Endothelial cell (in vitro differentiated cells): ENCODE measurements at regions not wholly inside any gene's neighbourhood (a gene's known extent, or its start where the extent isn't known, plus 50 kb on each side); places are given as distances from the start of the nearest gene placed in this dataset.

Experiments used
- DNase-seq: peaks from one replicate; pipeline ENCODE4 v3.0.0; 2021; ENCODE audit warnings: low spot score
- H3K27ac Mint-ChIP-seq: one replicate; pipeline ENCODE4 v1.8.0; 2021; ENCODE audit warnings: mixed read lengths, inconsistent platforms; ENCODE audit not compliant: unreplicated experiment
- H3K27me3 Mint-ChIP-seq: one replicate; pipeline ENCODE4 v1.8.0; 2021; ENCODE audit warnings: mild to moderate bottlenecking, moderate library complexity, mixed read lengths, inconsistent platforms; ENCODE audit not compliant: unreplicated experiment
- H3K36me3 Mint-ChIP-seq: one replicate; pipeline ENCODE4 v1.8.0; 2021; ENCODE audit warnings: mild to moderate bottlenecking, low read depth, mixed read lengths, inconsistent platforms; ENCODE audit not compliant: unreplicated experiment
- H3K4me1 Mint-ChIP-seq: one replicate; pipeline ENCODE4 v1.8.0; 2021; ENCODE audit warnings: mild to moderate bottlenecking, mixed read lengths, inconsistent platforms; ENCODE audit not compliant: unreplicated experiment
- H3K4me3 Mint-ChIP-seq: one replicate; pipeline ENCODE4 v1.8.0; 2021; ENCODE audit warnings: mild to moderate bottlenecking, mixed read lengths, inconsistent platforms; ENCODE audit not compliant: unreplicated experiment
- H3K9me3 Mint-ChIP-seq: one replicate; pipeline ENCODE4 v1.8.0; 2021; ENCODE audit warnings: mixed read lengths, inconsistent platforms; ENCODE audit not compliant: unreplicated experiment
- CTCF ChIP-seq: fragments of 200-600 bp; sonication (generic); IDR thresholded peaks from one replicate; pipeline ENCODE4 v1.5.0; 2021; ENCODE audit warnings: antibody characterized with exemption; ENCODE audit not compliant: unreplicated experiment

DNA sequence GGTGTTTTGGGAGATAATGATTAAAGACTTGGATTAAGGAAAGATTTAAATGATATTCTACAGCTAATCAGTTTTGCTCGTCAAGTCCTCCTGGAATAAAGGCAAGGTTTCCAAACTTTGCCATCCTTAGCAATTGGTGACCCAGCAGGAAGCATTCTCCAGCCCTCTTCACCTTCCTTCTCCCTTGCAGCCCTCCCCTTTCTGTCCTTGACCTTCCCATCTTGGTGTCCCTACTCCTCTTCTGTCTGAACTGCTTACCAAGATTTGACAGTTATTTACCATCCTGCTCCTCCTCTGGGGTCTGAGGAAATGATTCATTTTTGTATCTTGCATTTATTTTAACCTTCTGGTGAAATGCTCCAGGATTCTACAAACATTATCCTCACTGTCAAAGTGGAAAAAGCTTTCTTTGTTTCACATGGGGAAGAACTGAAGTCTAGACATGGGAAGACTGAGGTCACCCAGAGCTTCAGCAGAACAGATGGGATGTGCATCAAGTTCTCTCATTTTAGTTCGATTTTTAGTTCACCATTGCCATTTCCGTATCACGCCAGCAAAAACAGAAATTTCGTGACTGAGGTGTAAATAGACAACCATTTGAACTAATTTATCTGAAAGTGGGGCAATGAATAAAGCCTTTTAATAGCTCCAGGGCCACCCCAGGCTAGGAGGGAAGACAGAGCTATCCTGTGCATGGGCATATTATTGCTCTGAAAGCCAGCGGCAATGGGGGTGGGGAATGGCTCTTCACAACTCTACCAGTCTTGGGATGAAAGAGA lies 504.4 kb upstream of the PLXNA2 start:
- H3K4me3 Mint-ChIP-seq: no peak overlapping the region
- no peaks in the 10 kb centered on the region for H3K4me1 Mint-ChIP-seq
- DNase-seq: no peak
- no peaks in the 10 kb centered on the region for H3K27me3 Mint-ChIP-seq
- no peaks in the 10 kb centered on the region for H3K9me3 Mint-ChIP-seq
- no peak overlapping the region for H3K27ac Mint-ChIP-seq
- no peak for TF ChIP-seq CTCF
- no peaks in the 10 kb centered on the region for H3K36me3 Mint-ChIP-seq

GRCh38 chr1:208756339-208756981 lies 512.3 kb upstream of the PLXNA2 start:
- no peak overlapping the region for H3K4me3 Mint-ChIP-seq
- no peaks in the 10 kb centered on the region for H3K9me3 Mint-ChIP-seq
- H3K27me3 Mint-ChIP-seq: no peaks in the 10 kb centered on the region
- DNase-seq: no peak
- TF ChIP-seq CTCF: no peak
- no peaks in the 10 kb centered on the region for H3K4me1 Mint-ChIP-seq
- H3K27ac Mint-ChIP-seq: no peak overlapping the region
- no peaks in the 10 kb centered on the region for H3K36me3 Mint-ChIP-seq

DNA sequence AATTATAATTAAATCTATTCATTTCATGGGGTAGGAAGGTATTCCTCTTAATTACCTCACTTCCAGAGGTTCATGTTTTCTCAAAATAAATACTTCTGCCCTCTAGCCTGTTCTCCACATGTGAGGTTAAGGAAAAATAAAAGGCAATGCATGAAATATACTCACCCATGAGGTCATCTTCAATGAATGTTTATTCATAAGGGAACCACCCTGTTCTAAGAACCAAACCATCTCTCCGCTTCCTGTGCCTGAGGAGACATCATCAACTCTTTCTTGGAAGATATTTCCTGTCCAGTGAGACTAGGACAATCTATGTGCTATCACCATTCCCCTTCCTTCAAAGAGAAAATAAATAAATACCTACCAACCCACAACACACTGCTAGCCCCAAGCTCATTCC lies 513.7 kb upstream of the PLXNA2 start:
- no peaks in the 10 kb centered on the region for H3K9me3 Mint-ChIP-seq
- no peak for DNase-seq
- H3K4me3 Mint-ChIP-seq: no peak overlapping the region
- H3K36me3 Mint-ChIP-seq: no peaks in the 10 kb centered on the region
- no peak for TF ChIP-seq CTCF
- no peaks in the 10 kb centered on the region for H3K4me1 Mint-ChIP-seq
- H3K27ac Mint-ChIP-seq: no peak overlapping the region
- no peaks in the 10 kb centered on the region for H3K27me3 Mint-ChIP-seq

GRCh38 chr1:208759255-208759654 lies 515.1 kb upstream of the PLXNA2 start:
- Mint-ChIP-seq H3K4me3 (no peak overlapping the region), H3K9me3 (no peaks in the 10 kb centered on the region), H3K4me1 (no peaks in the 10 kb centered on the region), H3K36me3 (no peaks in the 10 kb centered on the region), H3K27me3 (no peaks in the 10 kb centered on the region), H3K27ac (no peak overlapping the region)
- TF ChIP-seq CTCF: no peak
- DNase-seq: no peak

DNA sequence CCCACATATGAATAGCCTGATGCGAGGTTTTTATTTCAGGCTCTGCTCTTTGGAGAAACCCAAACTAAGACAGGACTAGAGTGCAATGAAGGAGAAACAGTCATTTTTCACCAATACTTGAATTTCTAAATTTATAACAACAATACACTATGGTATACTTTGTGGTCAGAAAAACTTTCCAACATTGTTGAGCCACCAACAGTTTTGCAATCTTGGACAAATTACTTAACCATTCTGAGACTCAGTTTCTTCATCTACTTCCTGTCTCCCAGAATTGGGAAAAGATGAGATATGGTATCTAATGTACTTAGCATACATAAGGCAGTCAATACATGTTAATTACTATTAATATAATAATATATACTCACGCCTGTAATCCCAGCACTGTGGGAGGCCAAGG lies 519.8 kb upstream of the PLXNA2 start:
- Mint-ChIP-seq H3K4me1 (no peaks in the 10 kb centered on the region), H3K36me3 (no peaks in the 10 kb centered on the region), H3K4me3 (no peak overlapping the region), H3K27me3 (no peaks in the 10 kb centered on the region), H3K27ac (no peak overlapping the region), H3K9me3 (no peaks in the 10 kb centered on the region)
- TF ChIP-seq CTCF: no peak
- no peak for DNase-seq
